Heart left ventricle (tissue), 16 donors: ENCODE measurements at regions not wholly inside any gene's neighbourhood (a gene's known extent, or its start where the extent isn't known, plus 50 kb on each side); places are given as distances from the start of the nearest gene placed in this dataset.

Experiments
- ATAC-seq, 4 donors: fragments of 200-7000 bp; cut with Tn5 transposase; one replicate each; pipeline ENCODE4 v1.9.1; 2020 to 2022; ENCODE audit warnings: moderate library complexity in 4 of 4, mild to moderate bottlenecking in 3 of 4, moderate number of reproducible peaks in 1 of 4
- DNase-seq, 5 donors: peaks; one replicate each; pipeline ENCODE4 v3.0.0-alpha.2; 2020
- H3K27ac ChIP-seq, 12 donors: fragments of 200-600 bp; sonication (generic) in 4 of 12; one replicate each; pipeline versions ENCODE4 v1.5.0 to v1.8.0; 2016 to 2022; ENCODE audit warnings: mild to moderate bottlenecking in 2 of 12
- H3K27me3 ChIP-seq, 9 donors: fragments of 200-600 bp; sonication (generic) in 2 of 9; one replicate each; pipeline versions ENCODE4 v1.5.1 to v1.8.0; 2016 to 2022; ENCODE audit warnings: mild to moderate bottlenecking in 3 of 9
- H3K36me3 ChIP-seq, 9 donors: fragments of 200-600 bp; sonication (generic) in 2 of 9; one replicate each; pipeline versions ENCODE4 v1.5.0 to v1.8.0; 2018 to 2022; ENCODE audit warnings: mild to moderate bottlenecking in 2 of 9
- H3K4me1 ChIP-seq, 12 donors: fragments of 200-600 bp; sonication (generic) in 4 of 12; one replicate each; pipeline versions ENCODE4 v1.5.0 to v1.8.0; 2016 to 2022; ENCODE audit warnings: mild to moderate bottlenecking in 3 of 12
- H3K4me3 ChIP-seq, 12 donors: fragments of 200-600 bp; sonication (generic) in 4 of 12; one replicate each; pipeline versions ENCODE4 v1.5.0 to v1.8.0; 2017 to 2022; ENCODE audit warnings: mild to moderate bottlenecking in 9 of 12, moderate library complexity in 4 of 12
- H3K9me3 ChIP-seq, 12 donors: fragments of 200-600 bp; sonication (generic) in 4 of 12; one replicate each; pipeline versions ENCODE4 v1.5.0 to v1.8.0; 2016 to 2022; ENCODE audit warnings: mild to moderate bottlenecking in 1 of 12
- CTCF ChIP-seq, 12 donors: fragments of 200-600 bp; sonication (generic) in 4 of 12; IDR thresholded peaks; one replicate each; pipeline versions ENCODE4 v1.5.0 to v1.8.0; 2018 to 2022; ENCODE audit warnings: antibody characterized with exemption in 12 of 12, mild to moderate bottlenecking in 5 of 12
- POLR2A ChIP-seq, 2 donors: fragments of 450-650 bp; IDR thresholded peaks; one replicate each; pipeline ENCODE4 v1.6.1; 2017; ENCODE audit warnings: antibody characterized with exemption in 2 of 2, mild to moderate bottlenecking in 2 of 2, moderate library complexity in 2 of 2
- WGBS, 4 donors: extraction: QIAGEN DNeasy Blood & Tissue Kit in 2 of 4; methylation state at CpG; one replicate each; pipeline versions ENCODE4 v1.1.5 to v1.1.7; 2013 to 2018; 5-methylcytosine and 5-hydroxymethylcytosine counted together
- intact Hi-C, 10 donors: fragments of 100-400 bp; cut with DNase I; formaldehyde crosslinking; loops; one replicate each; pipeline versions ENCODE4 v1.11.1 to v1.14.2; 2022
- donor health status: ischemic (EF 13 %, LVEDD 7.1; RV severe dilation, severe dysfunction).
- donor health status: healthy with polysubstance abuse.
- donor health status: DM: no; HTN: yes; CAD: no.
- donor health status: DM: no; HTN: no; CAD: no.
- donor health status: ischemic (EF 25% LVEDD 6.9; RV normal size, moderate dysfunction).
- donor health status: ischemic (EF 25% LVEDD 5.7; RV mildly dilated, moderate dysfunction).
- donor health status: healthy.
- donor health status: DM: yes; HTN: yes; CAD: no.
- donor health status: ischemic (EF 35%, LVEDD 5.7; RV mildly dilated, moderate dysfunction).
- donor health status: nonischemic (EF 11% LVEDD 7.7; RV severe dilation, severe dysfunction).
- donor health status: DM: yes; HTN: yes; CAD: no.
- donor health status: PGD.
- donor health status: ischemic (EF 29% LVEDD 5.4; RV normal size, mild dysfunction).
- donor health status: nonischemic (EF 23%, LVEDD 6.1; RV moderate dilation, normal function).

- 91 to 94% (median 93%) methylated on average over 2 of the region's 2 CpGs for WGBS, 4 donors
- H3K27me3 ChIP-seq, result no peaks in the 10 kb centered on the region
- intact Hi-C loops, result no loop called here
- H3K9me3 ChIP-seq, result peaks cover 0 to 40% (median 2%) of the 10 kb centered on the region in 12 donors
- H3K27ac ChIP-seq, result no peak overlapping the region
- ATAC-seq (no peak), DNase-seq (no peak)
- TF ChIP-seq CTCF (IDR thresholded peaks at IDR 0.05) (no peak), POLR2A (IDR thresholded peaks at IDR 0.05) (no peak)
- no peaks in the 10 kb centered on the region for H3K36me3 ChIP-seq
- no peaks in the 10 kb centered on the region for H3K4me1 ChIP-seq
- no peak overlapping the region for H3K4me3 ChIP-seq
Measured at GRCh38 chr2:168373468-168373867, 82.6 kb upstream of the CERS6 start.

- DNase-seq, result no peak
- Histone ChIP-seq H3K4me1 (no peaks in the 10 kb centered on the region), H3K27me3 (no peaks in the 10 kb centered on the region), H3K9me3 (peaks cover 0 to 40% (median 2%) of the 10 kb centered on the region in 12 donors), H3K27ac (no peak overlapping the region), H3K36me3 (no peaks in the 10 kb centered on the region), H3K4me3 (no peak overlapping the region)
- no peak for ATAC-seq
- intact Hi-C loops, result no loop called here
- no peak for TF ChIP-seq POLR2A (IDR thresholded peaks at IDR 0.05)
- TF ChIP-seq CTCF (IDR thresholded peaks at IDR 0.05), result peak in 6 of 12 donors; percentile 11 to 50 (median 29)
Measured at GRCh38 chr2:168375195-168375798, 80.8 kb upstream of the CERS6 start.

GRCh38 chr2:168378960-168379669 lies 77.0 kb upstream of the CERS6 start:
- Histone ChIP-seq H3K4me1 (no peaks in the 10 kb centered on the region), H3K27ac (no peak overlapping the region), H3K9me3 (peaks cover 0 to 19% (median 0%) of the 10 kb centered on the region in 12 donors), H3K36me3 (no peaks in the 10 kb centered on the region), H3K4me3 (no peak overlapping the region), H3K27me3 (no peaks in the 10 kb centered on the region)
- WGBS, 4 donors, result 92 to 97% (median 93%) methylated on average over 7 of the region's 7 CpGs
- intact Hi-C loops, result no loop called here
- DNase-seq, result no peak
- TF ChIP-seq POLR2A (IDR thresholded peaks at IDR 0.05) (no peak), CTCF (IDR thresholded peaks at IDR 0.05) (no peak)
- no peak for ATAC-seq

- no peak for ATAC-seq
- H3K4me1 ChIP-seq, result no peaks in the 10 kb centered on the region
- no peak overlapping the region for H3K27ac ChIP-seq
- peaks cover 0 to 19% (median 0%) of the 10 kb centered on the region in 12 donors for H3K9me3 ChIP-seq
- no peak overlapping the region for H3K4me3 ChIP-seq
- intact Hi-C loops, result loop anchor here in 1 of 10 donors (5.0 kb wide), 1 partner anchor 52 kb away; no protein-coding TSS in a partner anchor
- 93 to 95% (median 94%) methylated on average over 3 of the region's 3 CpGs for WGBS, 4 donors
- DNase-seq, result no peak
- TF ChIP-seq CTCF (IDR thresholded peaks at IDR 0.05) (no peak), POLR2A (IDR thresholded peaks at IDR 0.05) (no peak)
- no peaks in the 10 kb centered on the region for H3K36me3 ChIP-seq
- no peaks in the 10 kb centered on the region for H3K27me3 ChIP-seq
Measured at GRCh38 chr2:168380500-168380899, 75.6 kb upstream of the CERS6 start.
